SK-N-SH (cell line): ENCODE measurements at regions not wholly inside any gene's neighbourhood (a gene's known extent, or its start where the extent isn't known, plus 50 kb on each side); places are given as distances from the start of the nearest gene placed in this dataset.

Experiments
- CTCF ChIA-PET: fragments of 300-600, 350-600 bp; formaldehyde crosslinking; extraction: SDS; loops from one replicate; lab custom pipeline; 2021; lab: Yijun Ruan, JAX
- POLR2A ChIA-PET: fragments of 350-600 bp; sonication (Branson Sonifier 250); formaldehyde crosslinking; extraction: SDS; loops from one replicate; lab custom pipeline; 2020; ENCODE audit warnings: antibody characterized with exemption, inconsistent platforms; lab: Yijun Ruan, JAX
- DNase-seq: peaks from one replicate; pipeline ENCODE4 v3.0.0; 2012
- H2AFZ ChIP-seq: fragments of 200-600 bp; sonication (generic); 2 replicates; pipeline ENCODE4 v1.8.1; 2016; ENCODE audit warnings: antibody characterized with exemption, mild to moderate bottlenecking, low read depth
- H3F3A ChIP-seq: fragments of 200-600 bp; sonication (generic); replicated peaks from 2 replicates; pipeline ENCODE3; 2016; ENCODE audit warnings: antibody characterized with exemption, mild to moderate bottlenecking; ENCODE audit not compliant: insufficient read depth
- H3K27ac ChIP-seq, 2 experiments: fragments of 200-500 bp in 1 of 2; fragments of 200-600 bp in 1 of 2; sonication (Bioruptor generic) in 1 of 2; sonication (generic), shearing (Covaris generic) in 1 of 2; 2 replicates each; pipeline versions ENCODE4 v1.5.1 to v1.6.1; 2014 to 2016; ENCODE audit warnings: low read depth in 2 of 2, inconsistent platforms in 1 of 2, low read length in 1 of 2, mild to moderate bottlenecking in 1 of 2, mixed read lengths in 1 of 2
- H3K27me3 ChIP-seq: fragments of 200-600 bp; sonication (generic), shearing (Covaris generic); 2 replicates; pipeline ENCODE4 v1.6.1; 2016; ENCODE audit warnings: mixed run types; ENCODE audit not compliant: insufficient read depth
- H3K36me3 ChIP-seq, 2 experiments: fragments of 200-500 bp in 1 of 2; fragments of 200-600 bp in 1 of 2; sonication (Bioruptor generic) in 1 of 2; sonication (generic) in 1 of 2; replicated peaks in 1 of 2; 2 replicates each; pipeline versions ENCODE3 to v1.5.1; 2014 to 2016; ENCODE audit warnings: low read length in 1 of 2, mild to moderate bottlenecking in 1 of 2; ENCODE audit not compliant: insufficient read depth in 2 of 2, control insufficient read depth in 1 of 2
- H3K4me1 ChIP-seq, 2 experiments: fragments of 200-500 bp in 1 of 2; fragments of 200-600 bp in 1 of 2; sonication (Bioruptor generic) in 1 of 2; sonication (generic), shearing (Covaris generic) in 1 of 2; 2 replicates each; pipeline versions ENCODE4 v1.5.1 to v1.6.1; 2014 to 2016; ENCODE audit warnings: low read depth in 1 of 2, low read length in 1 of 2, mixed run types in 1 of 2; ENCODE audit not compliant: insufficient read depth in 2 of 2, control insufficient read depth in 1 of 2
- H3K4me2 ChIP-seq: fragments of 200-600 bp; sonication (generic), shearing (Covaris generic); 2 replicates; pipeline ENCODE4 v1.6.1; 2017; ENCODE audit warnings: mixed run types
- H3K4me3 ChIP-seq, 2 experiments: fragments of 200-500 bp in 1 of 2; fragments of 200-600 bp in 1 of 2; sonication (Bioruptor generic) in 1 of 2; sonication (generic), shearing (Covaris generic) in 1 of 2; 2 replicates each; pipeline versions ENCODE4 v1.5.1 to v1.8.1; 2014 to 2016; ENCODE audit warnings: low read depth in 2 of 2, inconsistent platforms in 1 of 2, low read length in 1 of 2, mild to moderate bottlenecking in 1 of 2, mixed read lengths in 1 of 2, moderate library complexity in 1 of 2
- H3K79me2 ChIP-seq: fragments of 200-600 bp; sonication (generic); 2 replicates; pipeline ENCODE4 v1.8.1; 2017; ENCODE audit warnings: mild to moderate bottlenecking; ENCODE audit not compliant: insufficient read depth
- H3K9ac ChIP-seq: fragments of 200-600 bp; sonication (generic); 2 replicates; pipeline ENCODE4 v1.6.1; 2017; ENCODE audit warnings: mixed run types
- H3K9me2 ChIP-seq: fragments of 200-600 bp; sonication (generic); 2 replicates; pipeline ENCODE4 v1.6.1; 2017; ENCODE audit warnings: mixed run types
- H3K9me3 ChIP-seq: fragments of 200-600 bp; sonication (generic); 2 replicates; pipeline ENCODE4 v1.6.1; 2017; ENCODE audit warnings: mixed run types, mild to moderate bottlenecking, moderate library complexity
- H4K20me1 ChIP-seq: fragments of 200-600 bp; sonication (generic); 2 replicates; pipeline ENCODE4 v1.6.1; 2017; ENCODE audit warnings: mild to moderate bottlenecking, mixed run types; ENCODE audit not compliant: insufficient read depth
- CHD2 ChIP-seq: fragments of 150-350 bp; IDR thresholded peaks from 2 replicates; pipeline ENCODE4 v1.6.1; 2018; ENCODE audit warnings: low read length; ENCODE audit not compliant: partially characterized antibody
- EZH2phosphoT487 ChIP-seq: fragments of 200-600 bp; sonication (generic); IDR thresholded peaks from 2 replicates; pipeline ENCODE4 v1.6.1; 2017; ENCODE audit warnings: low read depth, mixed run types, mild to moderate bottlenecking, antibody characterized with exemption, moderate library complexity, borderline replicate concordance
- FOSL2 ChIP-seq: IDR thresholded peaks from 2 replicates; pipeline ENCODE4 v1.4.0; 2012; ENCODE audit warnings: low read depth, mild to moderate bottlenecking, moderate library complexity, borderline replicate concordance
- FOXJ3 ChIP-seq: sonication (generic); formaldehyde crosslinking; IDR thresholded peaks from 2 replicates; pipeline ENCODE4 v1.5.1; 2020; ENCODE audit warnings: mild to moderate bottlenecking, missing genetic modification reagents
- GABPA ChIP-seq: IDR thresholded peaks from 2 replicates; pipeline ENCODE4 v1.4.0; 2012; ENCODE audit warnings: low read depth, mild to moderate bottlenecking
- GATA2 ChIP-seq: sonication (generic); formaldehyde crosslinking; IDR thresholded peaks from 2 replicates; pipeline ENCODE4 v1.5.0; 2020; ENCODE audit warnings: mild to moderate bottlenecking, missing genetic modification reagents
- JUND ChIP-seq: IDR thresholded peaks from 2 replicates; pipeline ENCODE4 v1.4.0; 2012
- MEF2A ChIP-seq: IDR thresholded peaks from 2 replicates; pipeline ENCODE4 v1.4.0; 2012; ENCODE audit warnings: low read depth, borderline replicate concordance
- RAD21 ChIP-seq: IDR thresholded peaks from 2 replicates; pipeline ENCODE4 v1.6.1; 2012; ENCODE audit warnings: mild to moderate bottlenecking, low read length
- RCOR1 ChIP-seq: fragments of 150-350 bp; IDR thresholded peaks from 2 replicates; pipeline ENCODE4 v1.6.1; 2017; ENCODE audit warnings: antibody characterized with exemption, low read length
- RXRA ChIP-seq: IDR thresholded peaks from 2 replicates; pipeline ENCODE4 v1.4.0; 2012; ENCODE audit warnings: low read depth, mild to moderate bottlenecking, borderline replicate concordance
- SIN3A ChIP-seq: IDR thresholded peaks from 2 replicates; pipeline ENCODE4 v1.6.1; 2012; ENCODE audit warnings: low read depth, mild to moderate bottlenecking, low read length, moderate library complexity, borderline replicate concordance
- SMC3 ChIP-seq: IDR thresholded peaks from 2 replicates; pipeline ENCODE4 v1.6.1; 2012; ENCODE audit warnings: low read depth, low read length, improper control_type of control experiment
- WGBS: methylation state at CpG from one replicate; pipeline ENCODE4 v1.1.6; 2017; ENCODE audit warnings: low lambda C conversion rate; 5-methylcytosine and 5-hydroxymethylcytosine counted together
- TF ChIP-seq, protein P1 (sequence below): IDR thresholded peaks from 2 replicates; pipeline ENCODE4 v1.4.0; 2012; ENCODE audit warnings: low read depth, borderline replicate concordance
- TF ChIP-seq, protein P2 (sequence below): IDR thresholded peaks from 2 replicates; pipeline ENCODE4; 2012
- TF ChIP-seq, protein P3 (sequence below): IDR thresholded peaks from 2 replicates; pipeline ENCODE4 v1.6.1; 2012; ENCODE audit warnings: mild to moderate bottlenecking, low read depth, low read length, moderate library complexity
- TF ChIP-seq, protein P4 (sequence below): fragments of 150-350 bp; IDR thresholded peaks from 2 replicates; pipeline ENCODE4 v1.6.1; 2017; ENCODE audit warnings: antibody characterized with exemption, low read length, low read depth, borderline replicate concordance
- TF ChIP-seq, protein P5 (sequence below): IDR thresholded peaks from 2 replicates; pipeline ENCODE4 v1.4.0; 2012; ENCODE audit warnings: low read depth, borderline replicate concordance
- TF ChIP-seq, protein P6 (sequence below): fragments of 150-350 bp; IDR thresholded peaks from 2 replicates; pipeline ENCODE4 v1.6.1; 2016; ENCODE audit warnings: mild to moderate bottlenecking, low read depth, low read length

- 12% methylated on average over 4 of the region's 4 CpGs for WGBS
These were observed 571.5 kb upstream of the PPP2R3A start for GRCh38 chr3:135393898-135394525.

DNA sequence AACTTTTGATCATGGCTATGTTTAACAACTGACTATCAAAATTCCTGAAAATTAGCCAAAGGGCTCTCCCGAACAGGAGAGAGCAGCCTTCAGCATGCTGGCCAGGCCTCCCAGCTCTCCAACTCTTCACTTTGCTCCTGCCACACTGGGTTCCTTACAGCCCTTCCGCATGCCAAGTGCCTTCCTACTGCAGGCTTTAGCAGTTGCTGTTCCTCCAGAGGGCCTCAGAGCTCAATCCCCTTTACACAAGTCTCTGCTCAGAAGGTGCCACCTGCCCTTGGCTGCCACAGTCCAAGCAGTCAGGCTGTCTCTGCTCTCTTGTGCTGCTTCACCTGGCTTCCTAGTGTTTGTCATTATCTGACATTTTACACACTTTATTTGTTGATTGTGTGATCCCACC, 553.1 kb upstream of the PPP2R3A start:
- Histone ChIP-seq H3K27ac (no peak overlapping the region), H3K4me2 (no peak overlapping the region), H4K20me1 (no peaks in the 10 kb centered on the region), H3K9me2 (no peaks in the 10 kb centered on the region), H3K9me3 (no peaks in the 10 kb centered on the region), H2AFZ (no peak overlapping the region), H3K4me1 (no peaks in the 10 kb centered on the region), H3K79me2 (no peaks in the 10 kb centered on the region), H3K9ac (no peak overlapping the region), H3K36me3 (no peaks in the 10 kb centered on the region), H3K4me3 (no peak overlapping the region), H3F3A (no peaks in the 10 kb centered on the region), H3K27me3 (no peaks in the 10 kb centered on the region)
- CTCF ChIA-PET, result no interaction called here
- DNase-seq, result no peak
- WGBS, result 45% methylated on average over 2 of the region's 2 CpGs
- POLR2A ChIA-PET, result interaction anchor here (0.6 kb wide), 1 partner anchor 324 kb away, joined by 3 read pairs; no protein-coding TSS in a partner anchor
- TF ChIP-seq, protein P1, sequence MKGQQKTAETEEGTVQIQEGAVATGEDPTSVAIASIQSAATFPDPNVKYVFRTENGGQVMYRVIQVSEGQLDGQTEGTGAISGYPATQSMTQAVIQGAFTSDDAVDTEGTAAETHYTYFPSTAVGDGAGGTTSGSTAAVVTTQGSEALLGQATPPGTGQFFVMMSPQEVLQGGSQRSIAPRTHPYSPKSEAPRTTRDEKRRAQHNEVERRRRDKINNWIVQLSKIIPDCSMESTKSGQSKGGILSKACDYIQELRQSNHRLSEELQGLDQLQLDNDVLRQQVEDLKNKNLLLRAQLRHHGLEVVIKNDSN, result no peak
- TF ChIP-seq, protein P2, sequence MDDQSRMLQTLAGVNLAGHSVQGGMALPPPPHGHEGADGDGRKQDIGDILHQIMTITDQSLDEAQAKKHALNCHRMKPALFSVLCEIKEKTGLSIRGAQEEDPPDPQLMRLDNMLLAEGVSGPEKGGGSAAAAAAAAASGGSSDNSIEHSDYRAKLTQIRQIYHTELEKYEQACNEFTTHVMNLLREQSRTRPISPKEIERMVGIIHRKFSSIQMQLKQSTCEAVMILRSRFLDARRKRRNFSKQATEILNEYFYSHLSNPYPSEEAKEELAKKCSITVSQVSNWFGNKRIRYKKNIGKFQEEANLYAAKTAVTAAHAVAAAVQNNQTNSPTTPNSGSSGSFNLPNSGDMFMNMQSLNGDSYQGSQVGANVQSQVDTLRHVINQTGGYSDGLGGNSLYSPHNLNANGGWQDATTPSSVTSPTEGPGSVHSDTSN, result no peak
- TF ChIP-seq EZH2phosphoT487 (no peak), RAD21 (no peak), FOSL2 (no peak), SIN3A (no peak)
- TF ChIP-seq, protein P3, sequence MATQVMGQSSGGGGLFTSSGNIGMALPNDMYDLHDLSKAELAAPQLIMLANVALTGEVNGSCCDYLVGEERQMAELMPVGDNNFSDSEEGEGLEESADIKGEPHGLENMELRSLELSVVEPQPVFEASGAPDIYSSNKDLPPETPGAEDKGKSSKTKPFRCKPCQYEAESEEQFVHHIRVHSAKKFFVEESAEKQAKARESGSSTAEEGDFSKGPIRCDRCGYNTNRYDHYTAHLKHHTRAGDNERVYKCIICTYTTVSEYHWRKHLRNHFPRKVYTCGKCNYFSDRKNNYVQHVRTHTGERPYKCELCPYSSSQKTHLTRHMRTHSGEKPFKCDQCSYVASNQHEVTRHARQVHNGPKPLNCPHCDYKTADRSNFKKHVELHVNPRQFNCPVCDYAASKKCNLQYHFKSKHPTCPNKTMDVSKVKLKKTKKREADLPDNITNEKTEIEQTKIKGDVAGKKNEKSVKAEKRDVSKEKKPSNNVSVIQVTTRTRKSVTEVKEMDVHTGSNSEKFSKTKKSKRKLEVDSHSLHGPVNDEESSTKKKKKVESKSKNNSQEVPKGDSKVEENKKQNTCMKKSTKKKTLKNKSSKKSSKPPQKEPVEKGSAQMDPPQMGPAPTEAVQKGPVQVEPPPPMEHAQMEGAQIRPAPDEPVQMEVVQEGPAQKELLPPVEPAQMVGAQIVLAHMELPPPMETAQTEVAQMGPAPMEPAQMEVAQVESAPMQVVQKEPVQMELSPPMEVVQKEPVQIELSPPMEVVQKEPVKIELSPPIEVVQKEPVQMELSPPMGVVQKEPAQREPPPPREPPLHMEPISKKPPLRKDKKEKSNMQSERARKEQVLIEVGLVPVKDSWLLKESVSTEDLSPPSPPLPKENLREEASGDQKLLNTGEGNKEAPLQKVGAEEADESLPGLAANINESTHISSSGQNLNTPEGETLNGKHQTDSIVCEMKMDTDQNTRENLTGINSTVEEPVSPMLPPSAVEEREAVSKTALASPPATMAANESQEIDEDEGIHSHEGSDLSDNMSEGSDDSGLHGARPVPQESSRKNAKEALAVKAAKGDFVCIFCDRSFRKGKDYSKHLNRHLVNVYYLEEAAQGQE, result no peak

More at GRCh38 chr3:135393898-135394525, 571.5 kb upstream of the PPP2R3A start:
- no peaks in the 10 kb centered on the region for H3K79me2 ChIP-seq
- no peaks in the 10 kb centered on the region for H3F3A ChIP-seq
- H3K9ac ChIP-seq, result no peak overlapping the region
- DNase-seq, result no peak
- TF ChIP-seq JUND (no peak), RXRA (no peak), FOXJ3 (no peak), SMC3 (no peak), CHD2 (no peak), GABPA (no peak), RCOR1 (no peak), FOSL2 (no peak), GATA2 (CRISPR knock-in tag) (no peak), MEF2A (no peak), EZH2phosphoT487 (no peak)
- TF ChIP-seq, protein P4, sequence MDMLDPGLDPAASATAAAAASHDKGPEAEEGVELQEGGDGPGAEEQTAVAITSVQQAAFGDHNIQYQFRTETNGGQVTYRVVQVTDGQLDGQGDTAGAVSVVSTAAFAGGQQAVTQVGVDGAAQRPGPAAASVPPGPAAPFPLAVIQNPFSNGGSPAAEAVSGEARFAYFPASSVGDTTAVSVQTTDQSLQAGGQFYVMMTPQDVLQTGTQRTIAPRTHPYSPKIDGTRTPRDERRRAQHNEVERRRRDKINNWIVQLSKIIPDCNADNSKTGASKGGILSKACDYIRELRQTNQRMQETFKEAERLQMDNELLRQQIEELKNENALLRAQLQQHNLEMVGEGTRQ, result no peak
- TF ChIP-seq, protein P5, sequence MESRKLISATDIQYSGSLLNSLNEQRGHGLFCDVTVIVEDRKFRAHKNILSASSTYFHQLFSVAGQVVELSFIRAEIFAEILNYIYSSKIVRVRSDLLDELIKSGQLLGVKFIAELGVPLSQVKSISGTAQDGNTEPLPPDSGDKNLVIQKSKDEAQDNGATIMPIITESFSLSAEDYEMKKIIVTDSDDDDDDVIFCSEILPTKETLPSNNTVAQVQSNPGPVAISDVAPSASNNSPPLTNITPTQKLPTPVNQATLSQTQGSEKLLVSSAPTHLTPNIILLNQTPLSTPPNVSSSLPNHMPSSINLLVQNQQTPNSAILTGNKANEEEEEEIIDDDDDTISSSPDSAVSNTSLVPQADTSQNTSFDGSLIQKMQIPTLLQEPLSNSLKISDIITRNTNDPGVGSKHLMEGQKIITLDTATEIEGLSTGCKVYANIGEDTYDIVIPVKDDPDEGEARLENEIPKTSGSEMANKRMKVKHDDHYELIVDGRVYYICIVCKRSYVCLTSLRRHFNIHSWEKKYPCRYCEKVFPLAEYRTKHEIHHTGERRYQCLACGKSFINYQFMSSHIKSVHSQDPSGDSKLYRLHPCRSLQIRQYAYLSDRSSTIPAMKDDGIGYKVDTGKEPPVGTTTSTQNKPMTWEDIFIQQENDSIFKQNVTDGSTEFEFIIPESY, result no peak
- TF ChIP-seq, protein P6, sequence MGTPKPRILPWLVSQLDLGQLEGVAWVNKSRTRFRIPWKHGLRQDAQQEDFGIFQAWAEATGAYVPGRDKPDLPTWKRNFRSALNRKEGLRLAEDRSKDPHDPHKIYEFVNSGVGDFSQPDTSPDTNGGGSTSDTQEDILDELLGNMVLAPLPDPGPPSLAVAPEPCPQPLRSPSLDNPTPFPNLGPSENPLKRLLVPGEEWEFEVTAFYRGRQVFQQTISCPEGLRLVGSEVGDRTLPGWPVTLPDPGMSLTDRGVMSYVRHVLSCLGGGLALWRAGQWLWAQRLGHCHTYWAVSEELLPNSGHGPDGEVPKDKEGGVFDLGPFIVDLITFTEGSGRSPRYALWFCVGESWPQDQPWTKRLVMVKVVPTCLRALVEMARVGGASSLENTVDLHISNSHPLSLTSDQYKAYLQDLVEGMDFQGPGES, result no peak
- H3K4me3 ChIP-seq, result no peak overlapping the region
- H3K4me2 ChIP-seq, result no peak overlapping the region
- peaks cover 6% of the 10 kb centered on the region; the same call in 1 of the 2 replicates for H3K9me3 ChIP-seq
- H4K20me1 ChIP-seq, result no peaks in the 10 kb centered on the region
- ChIA-PET POLR2A (no interaction called here), CTCF (interaction anchor here (0.6 kb wide), 1 partner anchor 418 kb away, joined by 3 read pairs; no protein-coding TSS in a partner anchor)
- H3K27ac ChIP-seq, result no peak overlapping the region
- H3K27me3 ChIP-seq, result no peaks in the 10 kb centered on the region
- H3K9me2 ChIP-seq, result no peaks in the 10 kb centered on the region
- no peak overlapping the region for H2AFZ ChIP-seq
- no peaks in the 10 kb centered on the region for H3K4me1 ChIP-seq
- no peaks in the 10 kb centered on the region for H3K36me3 ChIP-seq
